Ishikawa (cell line): ENCODE measurements at regions not wholly inside any gene's neighbourhood (a gene's known extent, or its start where the extent isn't known, plus 50 kb on each side); places are given as distances from the start of the nearest gene placed in this dataset.

Experiments used
- CEBPB ChIP-seq: IDR thresholded peaks from 2 replicates; pipeline ENCODE4 v1.6.1; 2012
- CREB1 ChIP-seq: IDR thresholded peaks from 2 replicates; pipeline ENCODE4 v1.6.1; 2012; ENCODE audit warnings: low read depth
- EGR1 ChIP-seq: IDR thresholded peaks from 2 replicates; pipeline ENCODE4 v1.6.1; 2012
- EP300 ChIP-seq: IDR thresholded peaks from 2 replicates; pipeline ENCODE4 v1.6.1; 2012; ENCODE audit warnings: borderline replicate concordance
- FOXM1 ChIP-seq: IDR thresholded peaks from 2 replicates; pipeline ENCODE4 v1.6.1; 2012; ENCODE audit warnings: low read depth, borderline replicate concordance
- MAX ChIP-seq: IDR thresholded peaks from 2 replicates; pipeline ENCODE4 v1.6.1; 2012
- NFIC ChIP-seq: IDR thresholded peaks from 2 replicates; pipeline ENCODE4 v1.6.1; 2012
- RAD21 ChIP-seq: IDR thresholded peaks from 2 replicates; pipeline ENCODE4 v1.6.1; 2012; ENCODE audit warnings: low read depth
- REST ChIP-seq: IDR thresholded peaks from 2 replicates; pipeline ENCODE4 v1.6.1; 2012; ENCODE audit warnings: low read depth, mild to moderate bottlenecking
- TAF1 ChIP-seq: IDR thresholded peaks from 2 replicates; pipeline ENCODE4 v1.6.1; 2012; ENCODE audit warnings: low read depth, mild to moderate bottlenecking
- TCF12 ChIP-seq: IDR thresholded peaks from 2 replicates; pipeline ENCODE4 v1.6.1; 2012; ENCODE audit warnings: low read depth
- TEAD4 ChIP-seq: IDR thresholded peaks from 2 replicates; pipeline ENCODE4 v1.6.1; 2012
- USF1 ChIP-seq: IDR thresholded peaks from 2 replicates; pipeline ENCODE4 v1.6.1; 2012
- YY1 ChIP-seq: IDR thresholded peaks from 2 replicates; pipeline ENCODE4 v1.6.1; 2012; ENCODE audit warnings: low read depth
- ZBTB7A ChIP-seq: IDR thresholded peaks from 2 replicates; pipeline ENCODE4 v1.6.1; 2012; ENCODE audit warnings: low read depth

GRCh38 chr5:96483878-96484277 is 50.8 kb upstream of the PCSK1 start:
- TF ChIP-seq REST (peak; percentile 92), USF1 (no peak)

- TF ChIP-seq EP300, result no peak
- TF ChIP-seq EGR1, result no peak
- no peak for TF ChIP-seq USF1
- TF ChIP-seq TAF1, result no peak
- no peak for TF ChIP-seq REST
- TF ChIP-seq CEBPB, result no peak
- no peak for TF ChIP-seq RAD21
- TF ChIP-seq MAX, result no peak
- TF ChIP-seq NFIC, result no peak
- TF ChIP-seq ZBTB7A, result no peak
- no peak for TF ChIP-seq YY1
- TF ChIP-seq CREB1, result no peak
- TF ChIP-seq TEAD4, result no peak
- no peak for TF ChIP-seq TCF12
- no peak for TF ChIP-seq FOXM1
Measured at GRCh38 chr5:96487859-96488258, 54.8 kb upstream of the PCSK1 start.

GRCh38 chr5:96489532-96489931 is 56.5 kb upstream of the PCSK1 start:
- TF ChIP-seq TAF1, result no peak
- no peak for TF ChIP-seq MAX
- TF ChIP-seq CEBPB, result no peak
- no peak for TF ChIP-seq TCF12
- TF ChIP-seq EGR1, result no peak
- TF ChIP-seq NFIC, result no peak
- no peak for TF ChIP-seq YY1
- TF ChIP-seq USF1, result no peak
- TF ChIP-seq RAD21, result no peak
- no peak for TF ChIP-seq CREB1
- no peak for TF ChIP-seq REST
- TF ChIP-seq EP300, result no peak

- TF ChIP-seq EGR1 (no peak), TAF1 (no peak), TEAD4 (no peak), TCF12 (no peak)
Measured at GRCh38 chr5:96492459-96493047, 59.5 kb upstream of the PCSK1 start.

- TF ChIP-seq YY1, result no peak
- TF ChIP-seq EGR1, result no peak
- TF ChIP-seq TCF12, result no peak
- TF ChIP-seq TAF1, result no peak
- TF ChIP-seq ZBTB7A, result no peak
- TF ChIP-seq USF1, result no peak
- TF ChIP-seq MAX, result no peak
- no peak for TF ChIP-seq CREB1
- TF ChIP-seq FOXM1, result no peak
- no peak for TF ChIP-seq NFIC
- TF ChIP-seq EP300, result no peak
- TF ChIP-seq RAD21, result no peak
- no peak for TF ChIP-seq REST
- TF ChIP-seq TEAD4, result no peak
Measured at GRCh38 chr5:96493219-96493790, 60.3 kb upstream of the PCSK1 start.
